BLaER1 (cell line): ENCODE measurements at regions not wholly inside any gene's neighbourhood (a gene's known extent, or its start where the extent isn't known, plus 50 kb on each side); places are given as distances from the start of the nearest gene placed in this dataset.

Experiments
- H3K27ac ChIP-seq: shearing (Covaris generic); formaldehyde crosslinking; 2 replicates; pipeline ENCODE4 v1.8.1; 2022
- H3K27me3 ChIP-seq: shearing (Covaris generic); formaldehyde crosslinking; 2 replicates; pipeline ENCODE4 v1.8.1; 2022
- H3K36me3 ChIP-seq: shearing (Covaris generic); formaldehyde crosslinking; 2 replicates; pipeline ENCODE4 v1.8.1; 2022
- H3K4me1 ChIP-seq: shearing (Covaris generic); formaldehyde crosslinking; 2 replicates; pipeline ENCODE4 v1.8.1; 2022
- H3K4me2 ChIP-seq: shearing (Covaris generic); formaldehyde crosslinking; 2 replicates; pipeline ENCODE4 v1.8.1; 2022
- H3K4me3 ChIP-seq: shearing (Covaris generic); formaldehyde crosslinking; 2 replicates; pipeline ENCODE4 v1.8.1; 2022
- H3K9ac ChIP-seq: shearing (Covaris generic); formaldehyde crosslinking; 2 replicates; pipeline ENCODE4 v1.8.1; 2022
- H3K9me3 ChIP-seq: shearing (Covaris generic); formaldehyde crosslinking; 2 replicates; pipeline ENCODE4 v1.8.1; 2022
- H4K20me1 ChIP-seq: shearing (Covaris generic); formaldehyde crosslinking; 2 replicates; pipeline ENCODE4 v1.8.1; 2022
- Cebpa-rat ChIP-seq: shearing (Covaris generic); IDR thresholded peaks from 2 replicates; pipeline ENCODE4 v1.8.1; 2022

DNA sequence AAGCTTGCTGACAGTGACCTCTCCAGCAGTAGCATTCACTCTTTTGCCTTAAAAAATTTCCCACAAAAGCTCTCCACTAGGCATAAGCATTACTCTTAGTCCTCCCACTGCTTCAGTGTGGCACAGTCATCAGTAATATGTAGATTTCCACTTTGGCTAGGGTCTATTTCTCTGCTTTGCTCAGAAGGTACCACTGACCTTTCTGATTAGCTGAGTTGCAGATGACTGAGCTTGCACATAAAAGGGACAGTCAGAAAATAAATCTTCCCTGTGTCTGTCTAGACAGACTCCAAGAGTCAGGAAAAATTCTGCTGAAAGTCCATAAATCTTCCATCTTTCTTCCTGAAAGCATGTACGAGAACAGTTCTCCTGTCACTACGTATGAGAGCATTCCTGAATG is 56.6 kb upstream of the APP start:
- no peaks in the 10 kb centered on the region for H4K20me1 ChIP-seq
- no peak for TF ChIP-seq Cebpa-rat

DNA sequence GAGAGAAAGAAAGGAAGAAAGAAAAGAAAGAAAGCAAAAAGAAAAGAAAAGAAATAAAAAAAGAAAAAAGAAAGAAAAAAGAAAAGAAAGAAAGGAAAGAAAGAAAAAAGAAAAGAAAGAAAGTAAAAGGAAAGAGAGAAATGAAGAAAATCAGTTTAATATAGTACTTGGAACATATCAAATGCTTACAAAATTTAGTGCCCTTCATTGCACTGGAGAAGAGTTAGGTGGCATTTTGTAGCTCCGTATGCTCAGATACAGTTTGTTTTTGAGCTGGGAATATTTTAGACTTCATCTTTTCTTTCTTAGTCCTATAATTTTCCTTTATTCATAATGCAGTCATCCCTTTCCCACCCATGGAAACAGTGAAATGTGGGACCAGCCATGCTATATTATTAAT is 56.2 kb upstream of the APP start:
- Histone ChIP-seq H3K27me3 (no peaks in the 10 kb centered on the region), H3K4me1 (no peaks in the 10 kb centered on the region), H3K27ac (no peak overlapping the region), H3K9ac (no peak overlapping the region), H3K36me3 (no peaks in the 10 kb centered on the region), H3K9me3 (no peaks in the 10 kb centered on the region), H3K4me2 (no peak overlapping the region), H4K20me1 (no peaks in the 10 kb centered on the region), H3K4me3 (no peak overlapping the region)
- TF ChIP-seq Cebpa-rat: no peak

More for the DNA sequence above, 56.6 kb upstream of the APP start:
- Histone ChIP-seq H3K9ac (no peak overlapping the region), H3K9me3 (no peaks in the 10 kb centered on the region), H3K4me3 (no peak overlapping the region), H3K27ac (no peak overlapping the region), H3K4me1 (no peaks in the 10 kb centered on the region), H3K4me2 (no peak overlapping the region), H3K36me3 (no peaks in the 10 kb centered on the region), H3K27me3 (no peaks in the 10 kb centered on the region)

DNA sequence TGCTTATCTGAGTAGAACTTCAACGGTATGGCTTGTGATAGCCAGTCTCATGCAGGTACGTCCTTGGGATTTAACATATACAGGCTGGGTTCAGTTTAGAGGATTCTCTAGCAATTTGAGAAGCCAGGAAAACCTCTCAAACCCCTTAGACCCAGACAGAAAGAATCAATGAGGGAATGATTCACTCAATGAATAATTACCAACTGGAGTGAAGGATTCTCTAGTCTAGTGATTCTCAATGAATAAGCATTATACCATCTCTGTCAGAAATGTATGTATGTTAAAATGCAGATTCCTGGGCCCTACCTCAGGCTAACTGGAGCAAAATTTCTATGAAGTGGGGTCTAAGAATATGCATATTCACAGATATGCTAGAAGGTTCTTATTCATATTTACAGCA is 54.5 kb upstream of the APP start:
- no peaks in the 10 kb centered on the region for H3K27me3 ChIP-seq
- no peak overlapping the region for H3K4me3 ChIP-seq
- H3K36me3 ChIP-seq: no peaks in the 10 kb centered on the region
- H3K4me1 ChIP-seq: no peaks in the 10 kb centered on the region
- peaks cover 3% of the 10 kb centered on the region; the same call in 1 of the 2 replicates for H3K9me3 ChIP-seq
- TF ChIP-seq Cebpa-rat: no peak
- no peak overlapping the region for H3K9ac ChIP-seq
- no peak overlapping the region for H3K27ac ChIP-seq
- no peaks in the 10 kb centered on the region for H4K20me1 ChIP-seq
- H3K4me2 ChIP-seq: no peak overlapping the region

- H3K27me3 ChIP-seq: no peaks in the 10 kb centered on the region
- TF ChIP-seq Cebpa-rat: no peak
These were observed 53.8 kb upstream of the APP start for GRCh38 chr21:26224366-26224765.

More at GRCh38 chr21:26224366-26224765, 53.8 kb upstream of the APP start:
- Histone ChIP-seq H3K9me3 (peaks cover 7% of the 10 kb centered on the region), H3K36me3 (no peaks in the 10 kb centered on the region), H3K4me1 (no peaks in the 10 kb centered on the region), H4K20me1 (no peaks in the 10 kb centered on the region), H3K4me3 (no peak overlapping the region), H3K4me2 (no peak overlapping the region), H3K9ac (no peak overlapping the region), H3K27ac (no peak overlapping the region)
